ENCODE measurements at regions not wholly inside any gene's neighbourhood (a gene's known extent, or its start where the extent isn't known, plus 50 kb on each side); places are given as distances from the start of the nearest gene placed in this dataset.
A peak's percentile ranks its signal among the peaks of the same experiment; 100 is the strongest.

GRCh38 chr2:234318361-234318760 lies 178.5 kb downstream of the ARL4C start:
- DNase-seq (no peak), ATAC-seq (no peak)
- no peak overlapping the region for H3K27ac ChIP-seq (ENCODE audit: low read length)
- WGBS (ENCODE audit: insufficient coverage), result 66% methylated on average over 2 of the region's 3 CpGs
- Mint-ChIP-seq H3K27me3 (ENCODE audit: low read depth in 2 of 2) (no peaks in the 10 kb centered on the region), H3K4me3 (no peak overlapping the region), H3K27ac (no peak overlapping the region), H3K36me3 (no peaks in the 10 kb centered on the region), H3K9me3 (no peaks in the 10 kb centered on the region), H3K4me1 (peaks cover 18 to 33% of the 10 kb centered on the region in 2 donors)
- peaks cover 3% of the 10 kb centered on the region for H3K4me1 ChIP-seq (ENCODE audit: control insufficient read depth, insufficient read depth, low read length)
- H3K36me3 ChIP-seq (ENCODE audit: control insufficient read depth, insufficient read depth, low read length), result no peaks in the 10 kb centered on the region
- H3K27me3 ChIP-seq (ENCODE audit: control insufficient read depth, insufficient read depth, low read length), result no peaks in the 10 kb centered on the region
- H3K4me3 ChIP-seq (ENCODE audit: low read length), result no peak overlapping the region
- no peaks in the 10 kb centered on the region for H3K9me3 ChIP-seq (ENCODE audit: control insufficient read depth, insufficient read depth, low read length)
- intact Hi-C loops (cut with micrococcal nuclease), result no loop called here
- TF ChIP-seq, protein P1, sequence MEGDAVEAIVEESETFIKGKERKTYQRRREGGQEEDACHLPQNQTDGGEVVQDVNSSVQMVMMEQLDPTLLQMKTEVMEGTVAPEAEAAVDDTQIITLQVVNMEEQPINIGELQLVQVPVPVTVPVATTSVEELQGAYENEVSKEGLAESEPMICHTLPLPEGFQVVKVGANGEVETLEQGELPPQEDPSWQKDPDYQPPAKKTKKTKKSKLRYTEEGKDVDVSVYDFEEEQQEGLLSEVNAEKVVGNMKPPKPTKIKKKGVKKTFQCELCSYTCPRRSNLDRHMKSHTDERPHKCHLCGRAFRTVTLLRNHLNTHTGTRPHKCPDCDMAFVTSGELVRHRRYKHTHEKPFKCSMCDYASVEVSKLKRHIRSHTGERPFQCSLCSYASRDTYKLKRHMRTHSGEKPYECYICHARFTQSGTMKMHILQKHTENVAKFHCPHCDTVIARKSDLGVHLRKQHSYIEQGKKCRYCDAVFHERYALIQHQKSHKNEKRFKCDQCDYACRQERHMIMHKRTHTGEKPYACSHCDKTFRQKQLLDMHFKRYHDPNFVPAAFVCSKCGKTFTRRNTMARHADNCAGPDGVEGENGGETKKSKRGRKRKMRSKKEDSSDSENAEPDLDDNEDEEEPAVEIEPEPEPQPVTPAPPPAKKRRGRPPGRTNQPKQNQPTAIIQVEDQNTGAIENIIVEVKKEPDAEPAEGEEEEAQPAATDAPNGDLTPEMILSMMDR (IDR thresholded peaks at IDR 0.05), result no peak

DNA sequence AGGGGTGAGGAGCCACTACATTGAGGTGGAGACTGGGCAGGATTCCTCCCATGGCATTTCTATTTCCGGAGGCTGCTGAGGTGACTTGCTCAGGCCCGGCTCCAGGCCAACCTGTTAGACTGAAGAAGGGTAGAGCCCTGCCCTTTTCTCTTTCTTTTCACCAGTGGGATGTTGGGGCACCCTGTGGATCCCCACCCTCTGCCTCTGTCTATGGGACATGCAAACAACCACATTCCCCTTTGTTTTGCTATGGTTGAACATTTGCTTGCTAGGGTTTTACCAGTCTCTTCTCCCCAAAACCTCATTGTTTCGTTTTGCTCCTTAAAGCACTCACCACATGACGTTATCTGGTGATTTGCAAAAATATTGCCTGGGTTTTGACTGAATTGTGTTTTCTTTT lies 183.3 kb downstream of the ARL4C start:
- Mint-ChIP-seq H3K36me3 (no peaks in the 10 kb centered on the region), H3K9me3 (no peaks in the 10 kb centered on the region), H3K27me3 (ENCODE audit: low read depth in 2 of 2) (no peaks in the 10 kb centered on the region), H3K4me1 (peaks cover 23 to 43% of the 10 kb centered on the region in 2 donors), H3K27ac (peak overlapping the region; percentile 84 to 87), H3K4me3 (no peak overlapping the region)
- Histone ChIP-seq H3K27me3 (ENCODE audit: control insufficient read depth, insufficient read depth, low read length) (no peaks in the 10 kb centered on the region), H3K27ac (ENCODE audit: low read length) (peak overlapping the region; percentile 60), H3K9me3 (ENCODE audit: control insufficient read depth, insufficient read depth, low read length) (no peaks in the 10 kb centered on the region), H3K4me3 (ENCODE audit: low read length) (no peak overlapping the region), H3K4me1 (ENCODE audit: control insufficient read depth, insufficient read depth, low read length) (peaks cover 16% of the 10 kb centered on the region), H3K36me3 (ENCODE audit: control insufficient read depth, insufficient read depth, low read length) (no peaks in the 10 kb centered on the region)
- intact Hi-C loops (cut with micrococcal nuclease), result no loop called here
- 91% methylated on average over 2 of the region's 4 CpGs for whole genome bisulfite sequencing (ENCODE audit: insufficient coverage)
- TF ChIP-seq, protein P1 (IDR thresholded peaks at IDR 0.05), result no peak
- ATAC-seq, result peak in 2 of 3 donors; percentile 13 to 46
- peak in 1 of 2 donors; percentile 40 for DNase-seq

GRCh38 chr2:234310166-234310565 lies 186.7 kb downstream of the ARL4C start:
- Mint-ChIP-seq H3K9me3 (no peaks in the 10 kb centered on the region), H3K4me1 (peaks cover 26 to 51% of the 10 kb centered on the region in 2 donors), H3K27me3 (ENCODE audit: low read depth in 2 of 2) (no peaks in the 10 kb centered on the region), H3K4me3 (no peak overlapping the region), H3K27ac (peak overlapping the region in 1 of 2 donors; percentile 93), H3K36me3 (no peaks in the 10 kb centered on the region)
- Histone ChIP-seq H3K4me1 (ENCODE audit: control insufficient read depth, insufficient read depth, low read length) (peaks cover 25% of the 10 kb centered on the region), H3K36me3 (ENCODE audit: control insufficient read depth, insufficient read depth, low read length) (no peaks in the 10 kb centered on the region), H3K4me3 (ENCODE audit: low read length) (no peak overlapping the region), H3K27me3 (ENCODE audit: control insufficient read depth, insufficient read depth, low read length) (no peaks in the 10 kb centered on the region), H3K9me3 (ENCODE audit: control insufficient read depth, insufficient read depth, low read length) (peaks cover 3% of the 10 kb centered on the region), H3K27ac (ENCODE audit: low read length) (no peak overlapping the region)
- DNase-seq (no peak), ATAC-seq (no peak)
- 90% methylated on average over 5 of the region's 5 CpGs for WGBS (ENCODE audit: insufficient coverage)
- TF ChIP-seq, protein P1 (IDR thresholded peaks at IDR 0.05), result no peak
- intact Hi-C loops (cut with micrococcal nuclease), result no loop called here

DNA sequence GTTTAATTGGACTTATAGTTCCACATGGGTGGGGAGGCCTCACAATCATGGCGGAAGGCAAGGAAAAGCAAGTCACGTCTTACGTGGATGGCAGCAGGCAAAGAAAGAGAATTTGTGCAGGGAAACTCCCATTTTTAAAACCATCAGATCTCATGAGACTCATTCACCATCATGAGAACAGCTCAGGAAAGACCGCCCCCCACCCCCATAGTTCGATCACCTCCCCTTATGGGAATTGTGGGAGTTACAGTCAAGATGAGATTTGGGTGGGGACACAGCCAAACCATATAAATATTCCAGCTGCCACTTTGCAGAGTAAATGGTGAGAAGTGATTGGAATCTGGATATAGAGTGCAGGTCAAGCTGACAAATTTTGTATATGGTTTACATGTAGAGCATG lies 187.4 kb downstream of the ARL4C start:
- Histone ChIP-seq H3K27me3 (ENCODE audit: control insufficient read depth, insufficient read depth, low read length) (no peaks in the 10 kb centered on the region), H3K27ac (ENCODE audit: low read length) (peak overlapping the region; percentile 54), H3K4me3 (ENCODE audit: low read length) (no peak overlapping the region), H3K4me1 (ENCODE audit: control insufficient read depth, insufficient read depth, low read length) (peaks cover 25% of the 10 kb centered on the region), H3K9me3 (ENCODE audit: control insufficient read depth, insufficient read depth, low read length) (peaks cover 3% of the 10 kb centered on the region), H3K36me3 (ENCODE audit: control insufficient read depth, insufficient read depth, low read length) (no peaks in the 10 kb centered on the region)
- intact Hi-C loops (cut with micrococcal nuclease), result loop anchor here (5.0 kb wide), 1 partner anchor 37 kb away; no protein-coding TSS in a partner anchor
- WGBS (ENCODE audit: insufficient coverage), result 85% methylated on average over 3 of the region's 5 CpGs
- TF ChIP-seq, protein P1 (IDR thresholded peaks at IDR 0.05), result no peak
- Mint-ChIP-seq H3K9me3 (no peaks in the 10 kb centered on the region), H3K27ac (peak overlapping the region; percentile 70 to 93), H3K4me3 (no peak overlapping the region), H3K4me1 (peaks cover 26 to 53% of the 10 kb centered on the region in 2 donors), H3K36me3 (no peaks in the 10 kb centered on the region), H3K27me3 (ENCODE audit: low read depth in 2 of 2) (no peaks in the 10 kb centered on the region)
- ATAC-seq, result no peak
- DNase-seq, result no peak

All from natural killer cell (primary cell).